H9 (cell line): ENCODE measurements at regions not wholly inside any gene's neighbourhood (a gene's known extent, or its start where the extent isn't known, plus 50 kb on each side); places are given as distances from the start of the nearest gene placed in this dataset.

Experiments used
- DNase-seq: peaks from one replicate; pipeline ENCODE4 v3.0.0-alpha.2; 2017
- H2AFZ ChIP-seq: one replicate; pipeline ENCODE4 v1.6.1; 2013; ENCODE audit warnings: mild to moderate bottlenecking, low read length, control low read depth, moderate library complexity
- H2AK5ac ChIP-seq: 2 replicates; pipeline ENCODE4 v1.6.1; 2013; ENCODE audit warnings: low read length, control low read depth, mixed read lengths; ENCODE audit not compliant: insufficient read length
- H2BK120ac ChIP-seq: one replicate; pipeline ENCODE4 v1.6.1; 2013; ENCODE audit warnings: low read depth, mild to moderate bottlenecking, low read length, control low read depth, inconsistent platforms; ENCODE audit not compliant: poor library complexity, severe bottlenecking
- H2BK12ac ChIP-seq: 2 replicates; pipeline ENCODE4 v1.6.1; 2013; ENCODE audit warnings: low read length, control low read depth, mixed read lengths, low read depth; ENCODE audit not compliant: insufficient read length
- H2BK15ac ChIP-seq: 2 replicates; pipeline ENCODE4 v1.6.1; 2013; ENCODE audit warnings: low read depth, low read length, control low read depth
- H2BK20ac ChIP-seq: one replicate; pipeline ENCODE4 v1.6.1; 2013; ENCODE audit warnings: low read depth, mild to moderate bottlenecking, low read length, control low read depth, inconsistent platforms; ENCODE audit not compliant: poor library complexity, severe bottlenecking
- H2BK5ac ChIP-seq: 2 replicates; pipeline ENCODE4 v1.6.1; 2013; ENCODE audit warnings: low read length, control low read depth, mixed read lengths; ENCODE audit not compliant: insufficient read length
- H3K14ac ChIP-seq: 2 replicates; pipeline ENCODE4 v1.6.1; 2013; ENCODE audit warnings: low read length, control low read depth; ENCODE audit not compliant: insufficient read depth
- H3K18ac ChIP-seq: 2 replicates; pipeline ENCODE4 v1.6.1; 2013; ENCODE audit warnings: low read depth, mild to moderate bottlenecking, mixed read lengths, low read length, control low read depth; ENCODE audit not compliant: insufficient read length
- H3K23ac ChIP-seq: 2 replicates; pipeline ENCODE4 v1.6.1; 2013; ENCODE audit warnings: low read length, control low read depth, mixed read lengths, low read depth; ENCODE audit not compliant: insufficient read length
- H3K23me2 ChIP-seq: 2 replicates; pipeline ENCODE4 v1.6.1; 2013; ENCODE audit warnings: low read depth, mild to moderate bottlenecking, mixed read lengths, low read length, control low read depth; ENCODE audit not compliant: insufficient read length, poor library complexity, severe bottlenecking
- H3K27ac ChIP-seq: 2 replicates; pipeline ENCODE4 v1.5.1; 2013; ENCODE audit warnings: low read length, control low read depth, mixed read lengths, low read depth; ENCODE audit not compliant: insufficient read length
- H3K27me3 ChIP-seq: 2 replicates; pipeline ENCODE4 v1.6.1; 2013; ENCODE audit warnings: low read length, control low read depth, inconsistent platforms; ENCODE audit not compliant: insufficient read depth
- H3K4ac ChIP-seq: 2 replicates; pipeline ENCODE4 v1.6.1; 2013; ENCODE audit warnings: low read depth, mild to moderate bottlenecking, control low read depth, inconsistent platforms, low read length, moderate library complexity
- H3K4me1 ChIP-seq: 2 replicates; pipeline ENCODE4 v1.6.1; 2013; ENCODE audit warnings: low read length, control low read depth, inconsistent platforms; ENCODE audit not compliant: insufficient read depth
- H3K4me2 ChIP-seq: 2 replicates; pipeline ENCODE4 v1.6.1; 2013; ENCODE audit warnings: low read length, control low read depth, mixed read lengths; ENCODE audit not compliant: insufficient read length, insufficient read depth
- H3K56ac ChIP-seq: 2 replicates; pipeline ENCODE4 v1.6.1; 2013; ENCODE audit warnings: low read depth, mild to moderate bottlenecking, mixed read lengths, low read length, control low read depth; ENCODE audit not compliant: insufficient read length
- H3K79me1 ChIP-seq: 2 replicates; pipeline ENCODE4 v1.6.1; 2013; ENCODE audit warnings: low read depth, mild to moderate bottlenecking, moderate library complexity, low read length, control low read depth, inconsistent platforms; ENCODE audit not compliant: insufficient read depth, poor library complexity, severe bottlenecking
- H3K79me2 ChIP-seq: 2 replicates; pipeline ENCODE4 v1.6.1; 2013; ENCODE audit warnings: low read length, control low read depth, inconsistent platforms; ENCODE audit not compliant: insufficient read depth
- H3K9ac ChIP-seq: 2 replicates; pipeline ENCODE4 v1.6.1; 2013; ENCODE audit warnings: low read length, control low read depth, mixed read lengths; ENCODE audit not compliant: insufficient read length; ENCODE audit errors: extremely low read depth
- H3K9me3 ChIP-seq: one replicate; pipeline ENCODE4 v1.6.1; 2013; ENCODE audit warnings: low read depth, low read length, inconsistent platforms; ENCODE audit not compliant: control insufficient read depth
- H3T11ph ChIP-seq: one replicate; pipeline ENCODE4 v1.6.1; 2013; ENCODE audit warnings: mild to moderate bottlenecking, low read length, control low read depth, inconsistent platforms
- H4K20me1 ChIP-seq: one replicate; pipeline ENCODE4 v1.6.1; 2013; ENCODE audit not compliant: control insufficient read depth, insufficient read length, insufficient read depth
- H4K5ac ChIP-seq: 2 replicates; pipeline ENCODE4 v1.6.1; 2013; ENCODE audit warnings: low read depth, mild to moderate bottlenecking, mixed read lengths, low read length, control low read depth; ENCODE audit not compliant: insufficient read length
- H4K8ac ChIP-seq: replicated peaks from 2 replicates; pipeline ENCODE4 v1.6.1; 2013; ENCODE audit warnings: low read length, control low read depth, mixed read lengths, low read depth; ENCODE audit not compliant: insufficient read length
- H4K91ac ChIP-seq: 2 replicates; pipeline ENCODE4 v1.6.1; 2013; ENCODE audit warnings: low read depth, mild to moderate bottlenecking, moderate library complexity, mixed read lengths, low read length, control low read depth; ENCODE audit not compliant: insufficient read length
- H3K27ac Mint-ChIP-seq, 3 experiments: 2 replicates in 2 of 3; 3 replicates in 1 of 3; pipeline ENCODE4 v1.8.0; 2020 to 2021; ENCODE audit warnings: mixed read lengths in 3 of 3, mild to moderate bottlenecking in 1 of 3, moderate library complexity in 1 of 3
- H3K27me3 Mint-ChIP-seq: 2 replicates; pipeline ENCODE4 v1.8.0; 2021; ENCODE audit warnings: low read depth, mild to moderate bottlenecking, moderate library complexity, mixed read lengths
- H3K36me3 Mint-ChIP-seq, 3 experiments: 2 replicates in 2 of 3; 3 replicates in 1 of 3; pipeline ENCODE4 v1.8.0; 2020 to 2021; ENCODE audit warnings: low read depth in 3 of 3, mixed read lengths in 3 of 3; ENCODE audit not compliant: insufficient read depth in 1 of 3
- H3K4me1 Mint-ChIP-seq, 2 experiments: 2 replicates each; pipeline ENCODE4 v1.8.0; 2020; ENCODE audit warnings: mixed read lengths in 2 of 2
- H3K4me3 Mint-ChIP-seq, 2 experiments: 2 replicates in 1 of 2; 3 replicates in 1 of 2; pipeline ENCODE4 v1.8.0; 2020 to 2021; ENCODE audit warnings: mild to moderate bottlenecking in 2 of 2, mixed read lengths in 2 of 2, moderate library complexity in 1 of 2
- H3K9me3 Mint-ChIP-seq, 2 experiments: 2 replicates in 1 of 2; 3 replicates in 1 of 2; pipeline ENCODE4 v1.8.0; 2020; ENCODE audit warnings: mild to moderate bottlenecking in 2 of 2, mixed read lengths in 2 of 2, moderate library complexity in 1 of 2
- TF ChIP-seq, protein P1 (sequence below): fragments of 200-600 bp; sonication (generic); conservative IDR thresholded peaks from 3 replicates; pipeline ENCODE4 v1.8.0; 2021; ENCODE audit warnings: antibody characterized with exemption, mild to moderate bottlenecking

- no peak overlapping the region for H3K14ac ChIP-seq
- H3K4me2 ChIP-seq, result no peak overlapping the region
- H3K9ac ChIP-seq, result no peak overlapping the region
- no peak overlapping the region for H3K18ac ChIP-seq
- DNase-seq, result no peak
- no peak overlapping the region for H3K27ac Mint-ChIP-seq
- no peak overlapping the region for H2BK15ac ChIP-seq
- H3K79me2 ChIP-seq, result no peaks in the 10 kb centered on the region
- H3K27me3 Mint-ChIP-seq, result peaks cover 17% of the 10 kb centered on the region
- TF ChIP-seq, protein P1, sequence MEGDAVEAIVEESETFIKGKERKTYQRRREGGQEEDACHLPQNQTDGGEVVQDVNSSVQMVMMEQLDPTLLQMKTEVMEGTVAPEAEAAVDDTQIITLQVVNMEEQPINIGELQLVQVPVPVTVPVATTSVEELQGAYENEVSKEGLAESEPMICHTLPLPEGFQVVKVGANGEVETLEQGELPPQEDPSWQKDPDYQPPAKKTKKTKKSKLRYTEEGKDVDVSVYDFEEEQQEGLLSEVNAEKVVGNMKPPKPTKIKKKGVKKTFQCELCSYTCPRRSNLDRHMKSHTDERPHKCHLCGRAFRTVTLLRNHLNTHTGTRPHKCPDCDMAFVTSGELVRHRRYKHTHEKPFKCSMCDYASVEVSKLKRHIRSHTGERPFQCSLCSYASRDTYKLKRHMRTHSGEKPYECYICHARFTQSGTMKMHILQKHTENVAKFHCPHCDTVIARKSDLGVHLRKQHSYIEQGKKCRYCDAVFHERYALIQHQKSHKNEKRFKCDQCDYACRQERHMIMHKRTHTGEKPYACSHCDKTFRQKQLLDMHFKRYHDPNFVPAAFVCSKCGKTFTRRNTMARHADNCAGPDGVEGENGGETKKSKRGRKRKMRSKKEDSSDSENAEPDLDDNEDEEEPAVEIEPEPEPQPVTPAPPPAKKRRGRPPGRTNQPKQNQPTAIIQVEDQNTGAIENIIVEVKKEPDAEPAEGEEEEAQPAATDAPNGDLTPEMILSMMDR, result no peak
- H2BK20ac ChIP-seq, result no peak overlapping the region
- H4K91ac ChIP-seq, result no peak overlapping the region
- no peak overlapping the region for H2BK12ac ChIP-seq
- no peak overlapping the region for H3K23ac ChIP-seq
- H3K4ac ChIP-seq, result no peak overlapping the region
- peaks cover 0 to 8% (median 5%) of the 10 kb centered on the region in 3 experiments; a peak in 3 of 7 replicates for H3K36me3 Mint-ChIP-seq
- no peak overlapping the region for H2AK5ac ChIP-seq
- H3K23me2 ChIP-seq, result no peaks in the 10 kb centered on the region
- no peak overlapping the region for H2BK120ac ChIP-seq
- H4K20me1 ChIP-seq, result no peaks in the 10 kb centered on the region
- no peak overlapping the region for H3K56ac ChIP-seq
- no peaks in the 10 kb centered on the region for H3K27me3 ChIP-seq
- no peaks in the 10 kb centered on the region for H3K79me1 ChIP-seq
- no peak overlapping the region for H4K5ac ChIP-seq
- no peak overlapping the region for H4K8ac ChIP-seq
- no peak overlapping the region for H3K27ac ChIP-seq
- H2AFZ ChIP-seq, result no peak overlapping the region
- H3K4me3 Mint-ChIP-seq, result no peak overlapping the region
- no peak overlapping the region for H3T11ph ChIP-seq
- peaks cover 9 to 15% of the 10 kb centered on the region in 2 experiments; a peak in 4 of 5 replicates for H3K9me3 Mint-ChIP-seq
- no peak overlapping the region for H2BK5ac ChIP-seq
- H3K4me1 Mint-ChIP-seq, result no peaks in the 10 kb centered on the region
- H3K4me1 ChIP-seq, result no peaks in the 10 kb centered on the region
- H3K9me3 ChIP-seq, result no peaks in the 10 kb centered on the region
These were observed 160.6 kb upstream of the ATP5MC3 start for GRCh38 chr2:175342085-175342484.
